AG04449 (cell line): ENCODE measurements at regions not wholly inside any gene's neighbourhood (a gene's known extent, or its start where the extent isn't known, plus 50 kb on each side); places are given as distances from the start of the nearest gene placed in this dataset.

ENCODE experiments used
- CTCF ChIA-PET: fragments of 350-600 bp; formaldehyde crosslinking; extraction: SDS; loops from one replicate; lab custom pipeline; 2021; ENCODE audit warnings: antibody characterized with exemption; lab: Yijun Ruan, JAX
- POLR2A ChIA-PET: fragments of 400-600, 350-600 bp; formaldehyde crosslinking; extraction: SDS; loops from one replicate; lab custom pipeline; 2020; ENCODE audit warnings: antibody characterized with exemption, inconsistent platforms; lab: Yijun Ruan, JAX
- DNase-seq: peaks from one replicate; pipeline ENCODE4 v3.0.0-alpha.2; 2010; ENCODE audit warnings: low read depth, low spot score
- H3K4me3 ChIP-seq: 2 replicates; pipeline ENCODE4 v1.5.1; 2011; ENCODE audit warnings: low read depth, mild to moderate bottlenecking, control low read depth, low read length
- TF ChIP-seq, protein P1 (sequence below): IDR thresholded peaks from one replicate; pipeline ENCODE4 v1.5.1; 2011; ENCODE audit warnings: mild to moderate bottlenecking, moderate library complexity, low read length, control low read depth, inconsistent platforms; ENCODE audit not compliant: insufficient read depth; ENCODE audit errors: missing control alignments

DNA sequence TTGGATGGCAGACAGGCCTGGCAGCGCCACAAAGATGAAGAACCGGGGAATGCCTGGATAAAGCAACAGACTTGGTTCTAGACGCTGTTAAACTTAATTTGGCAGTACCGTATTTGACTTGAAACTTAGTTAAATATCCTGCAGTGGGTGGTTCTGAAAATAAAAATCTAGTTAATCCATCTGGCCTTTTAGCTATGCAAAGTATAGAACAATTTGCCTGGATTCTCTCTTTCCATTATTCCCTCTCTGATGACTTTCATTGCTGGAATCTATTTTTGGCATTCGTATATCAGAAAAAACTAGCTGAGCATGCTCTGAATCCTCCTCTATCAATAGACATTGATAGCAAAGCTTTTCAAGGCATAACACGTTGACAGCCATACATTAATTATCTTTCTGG is 203.6 kb downstream of the MACC1 start:
- TF ChIP-seq, protein P1, sequence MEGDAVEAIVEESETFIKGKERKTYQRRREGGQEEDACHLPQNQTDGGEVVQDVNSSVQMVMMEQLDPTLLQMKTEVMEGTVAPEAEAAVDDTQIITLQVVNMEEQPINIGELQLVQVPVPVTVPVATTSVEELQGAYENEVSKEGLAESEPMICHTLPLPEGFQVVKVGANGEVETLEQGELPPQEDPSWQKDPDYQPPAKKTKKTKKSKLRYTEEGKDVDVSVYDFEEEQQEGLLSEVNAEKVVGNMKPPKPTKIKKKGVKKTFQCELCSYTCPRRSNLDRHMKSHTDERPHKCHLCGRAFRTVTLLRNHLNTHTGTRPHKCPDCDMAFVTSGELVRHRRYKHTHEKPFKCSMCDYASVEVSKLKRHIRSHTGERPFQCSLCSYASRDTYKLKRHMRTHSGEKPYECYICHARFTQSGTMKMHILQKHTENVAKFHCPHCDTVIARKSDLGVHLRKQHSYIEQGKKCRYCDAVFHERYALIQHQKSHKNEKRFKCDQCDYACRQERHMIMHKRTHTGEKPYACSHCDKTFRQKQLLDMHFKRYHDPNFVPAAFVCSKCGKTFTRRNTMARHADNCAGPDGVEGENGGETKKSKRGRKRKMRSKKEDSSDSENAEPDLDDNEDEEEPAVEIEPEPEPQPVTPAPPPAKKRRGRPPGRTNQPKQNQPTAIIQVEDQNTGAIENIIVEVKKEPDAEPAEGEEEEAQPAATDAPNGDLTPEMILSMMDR = no peak
- ChIA-PET CTCF (no interaction called here), POLR2A (no interaction called here)
- H3K4me3 ChIP-seq = no peak overlapping the region
- DNase-seq = no peak

- ChIA-PET CTCF (no interaction called here), POLR2A (no interaction called here)
- TF ChIP-seq, protein P1 = no peak
- no peak for DNase-seq
- H3K4me3 ChIP-seq = no peak overlapping the region
These were observed 205.1 kb downstream of the MACC1 start for GRCh38 chr7:20012100-20012499.

DNA sequence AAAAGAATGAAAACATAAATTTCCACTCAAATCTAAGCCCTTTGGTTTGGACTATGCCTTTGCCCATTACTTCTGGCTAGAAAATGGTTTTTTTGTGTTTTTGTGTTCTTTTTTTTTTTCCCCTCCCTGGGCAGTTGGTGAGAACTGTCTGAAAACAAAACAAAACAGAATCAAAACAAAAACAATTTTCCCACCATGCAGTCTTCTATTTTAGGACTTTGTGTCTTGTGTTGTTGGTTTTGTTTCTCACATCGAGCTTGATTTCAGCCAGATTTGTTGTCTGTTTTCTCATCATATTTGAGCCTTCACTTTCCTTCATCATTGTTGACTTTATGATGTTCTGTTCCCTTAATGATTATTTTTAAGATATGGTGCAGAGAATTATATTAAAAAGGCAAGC is 206.3 kb downstream of the MACC1 start:
- DNase-seq = no peak
- TF ChIP-seq, protein P1 = no peak
- POLR2A ChIA-PET = no interaction called here
- no peak overlapping the region for H3K4me3 ChIP-seq
- CTCF ChIA-PET = interaction anchor here (1.2 kb wide), 1 partner anchor 303 kb away, joined by 3 read pairs; no protein-coding TSS in a partner anchor

DNA sequence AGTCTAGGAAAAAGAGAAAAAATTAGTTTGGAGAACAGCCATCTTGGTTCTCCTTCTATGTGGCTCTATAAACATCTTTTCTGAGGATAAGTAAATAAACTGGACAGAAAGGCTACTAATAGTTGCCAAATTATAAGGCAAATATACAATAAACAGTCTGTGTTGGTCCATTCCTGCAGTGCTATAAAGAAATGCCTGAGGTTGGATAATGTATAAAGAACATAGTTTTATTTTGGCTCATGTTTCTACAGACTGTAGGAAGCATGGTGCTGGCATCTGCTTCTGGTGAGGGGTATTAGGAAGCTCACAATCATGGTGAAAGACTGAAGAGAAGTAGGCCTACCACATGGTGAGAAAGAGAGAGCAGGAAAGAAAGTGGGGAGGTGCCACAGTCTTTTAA is 209.7 kb downstream of the MACC1 start:
- DNase-seq = no peak
- ChIA-PET CTCF (no interaction called here), POLR2A (no interaction called here)
- no peak overlapping the region for H3K4me3 ChIP-seq
- TF ChIP-seq, protein P1 = no peak

DNA sequence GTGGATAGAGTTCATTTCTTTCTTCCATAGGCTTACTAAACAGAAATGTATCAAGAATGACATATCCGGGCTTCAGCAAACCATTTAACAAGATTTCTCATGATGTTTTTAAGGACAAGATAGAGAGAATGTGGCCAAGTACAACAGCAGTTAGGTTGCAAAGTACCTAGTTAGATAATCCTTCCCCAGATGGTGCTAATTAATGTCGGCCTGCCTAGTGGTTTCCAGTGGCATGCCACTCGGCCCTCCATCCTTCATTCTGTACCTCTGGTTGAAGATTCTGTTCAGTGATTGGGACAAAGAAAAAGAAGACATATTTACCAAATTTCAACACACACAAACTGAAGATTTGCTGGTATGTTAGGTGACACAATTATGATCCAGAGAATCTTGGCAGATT is 212.1 kb downstream of the MACC1 start:
- ChIA-PET POLR2A (no interaction called here), CTCF (no interaction called here)
- TF ChIP-seq, protein P1 = no peak
- no peak overlapping the region for H3K4me3 ChIP-seq
- DNase-seq = no peak

DNA sequence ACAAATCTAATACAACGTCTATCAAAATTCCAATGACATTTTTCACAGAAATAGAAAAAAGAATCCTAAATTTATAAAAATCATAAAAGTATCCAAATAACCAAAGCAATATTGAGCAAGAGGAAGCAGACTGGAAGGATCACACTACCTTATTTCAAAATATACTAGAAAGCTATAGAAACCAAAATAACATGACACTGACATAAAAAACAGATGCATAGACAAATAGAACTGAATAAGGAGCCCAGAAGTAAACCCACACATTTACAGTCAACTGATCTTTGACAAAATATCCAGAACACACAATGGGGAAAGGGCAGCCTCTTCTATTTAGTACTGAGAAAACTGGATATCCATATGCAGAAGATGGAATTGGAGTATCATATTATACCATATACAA is 217.5 kb downstream of the MACC1 start:
- no peak for DNase-seq
- no peak overlapping the region for H3K4me3 ChIP-seq
- ChIA-PET CTCF (no interaction called here), POLR2A (no interaction called here)
- TF ChIP-seq, protein P1 = no peak
